ENCODE measurements at regions not wholly inside any gene's neighbourhood (a gene's known extent, or its start where the extent isn't known, plus 50 kb on each side); places are given as distances from the start of the nearest gene placed in this dataset.

GRCh38 chr14:99072433-99072832, 199.6 kb downstream of the BCL11B start:
- ATAC-seq: no peak
- intact Hi-C loops (cut with DNase I): no loop called here
- no peak for DNase-seq

GRCh38 chr14:99072956-99073355, 199.0 kb downstream of the BCL11B start:
- no peak for ATAC-seq
- DNase-seq: no peak
- intact Hi-C loops (cut with DNase I): no loop called here

GRCh38 chr14:99073431-99073830, 198.6 kb downstream of the BCL11B start:
- intact Hi-C loops (cut with DNase I): no loop called here
- no peak for DNase-seq
- ATAC-seq: no peak

DNA sequence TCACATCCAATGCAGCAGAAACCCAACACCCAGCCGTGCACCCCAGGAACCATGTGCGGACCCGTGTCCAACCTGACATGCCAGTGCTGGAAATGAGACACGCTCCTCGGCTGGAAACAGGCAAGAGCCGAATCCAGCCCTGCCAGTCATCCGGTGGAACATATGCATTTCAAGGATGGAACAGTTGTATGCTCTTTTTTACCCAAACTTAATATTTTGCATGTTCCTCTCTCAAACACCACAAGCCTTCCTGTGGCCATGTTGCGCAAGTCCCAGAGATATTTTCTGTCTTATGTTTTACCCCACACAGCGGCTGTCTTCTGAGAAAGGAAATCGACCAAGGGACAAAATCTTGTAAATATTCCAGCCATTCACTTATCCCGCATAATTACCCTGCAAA, 196.9 kb downstream of the BCL11B start:
- ATAC-seq (no peak), DNase-seq (no peak)
- intact Hi-C loops (cut with DNase I): no loop called here

- intact Hi-C loops (cut with DNase I): no loop called here
- ATAC-seq: no peak
Measured at GRCh38 chr14:99075771-99076375, 196.1 kb downstream of the BCL11B start.

GRCh38 chr14:99077076-99077843, 194.7 kb downstream of the BCL11B start:
- DNase-seq (no peak), ATAC-seq (no peak)
- intact Hi-C loops (cut with DNase I): no loop called here

More at GRCh38 chr14:99075771-99076375, 196.1 kb downstream of the BCL11B start:
- DNase-seq: no peak

- ATAC-seq (no peak), DNase-seq (no peak)
- intact Hi-C loops (cut with DNase I): no loop called here
Measured at GRCh38 chr14:99077844-99078236, 194.2 kb downstream of the BCL11B start.

- intact Hi-C loops (cut with DNase I): no loop called here
- ATAC-seq (no peak), DNase-seq (no peak)
Measured at GRCh38 chr14:99078426-99078825, 193.6 kb downstream of the BCL11B start.

DNA sequence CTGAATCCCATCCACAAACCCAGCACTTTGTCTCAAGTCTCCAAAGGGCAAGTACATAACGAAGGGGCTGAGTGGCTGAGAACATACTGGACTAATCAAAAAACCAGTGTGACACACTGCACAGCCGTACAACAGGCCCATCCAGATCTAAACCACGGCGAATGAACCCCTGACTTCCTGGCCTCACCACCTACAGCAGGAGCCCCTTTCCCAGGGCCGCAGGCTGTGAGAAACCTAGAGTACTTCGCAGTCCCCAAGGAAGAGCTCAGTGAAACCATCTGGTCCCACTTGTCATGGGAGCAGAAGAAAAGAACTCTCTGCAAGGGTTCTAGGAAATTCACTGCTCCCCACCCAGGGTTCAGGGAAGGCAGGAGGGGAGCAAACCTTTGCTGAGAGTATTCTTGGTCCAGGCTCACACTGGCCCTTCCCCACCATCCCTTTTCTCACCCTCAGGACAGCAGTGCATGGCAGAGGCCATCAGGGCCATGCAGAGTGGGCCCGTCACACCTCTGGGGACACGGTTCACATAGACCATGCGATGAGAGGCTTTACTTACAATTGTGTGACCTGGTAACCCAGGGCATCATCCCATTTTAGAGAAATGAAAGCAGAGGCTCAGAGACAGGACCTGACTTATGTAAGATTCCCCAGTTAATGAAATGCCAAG, 192.8 kb downstream of the BCL11B start:
- DNase-seq (no peak), ATAC-seq (no peak)
- intact Hi-C loops (cut with DNase I): no loop called here

GRCh38 chr14:99080306-99080705, 191.7 kb downstream of the BCL11B start:
- no peak for DNase-seq
- intact Hi-C loops (cut with DNase I): no loop called here

GRCh38 chr14:99081156-99081765, 190.7 kb downstream of the BCL11B start:
- no peak for ATAC-seq
- DNase-seq: no peak
- intact Hi-C loops (cut with DNase I): no loop called here

More at GRCh38 chr14:99080306-99080705, 191.7 kb downstream of the BCL11B start:
- no peak for ATAC-seq

GRCh38 chr14:99081880-99082279, 190.1 kb downstream of the BCL11B start:
- DNase-seq: no peak
- intact Hi-C loops (cut with DNase I): no loop called here
- no peak for ATAC-seq

- intact Hi-C loops (cut with DNase I): no loop called here
- DNase-seq: no peak
- ATAC-seq: no peak
Measured at GRCh38 chr14:99093532-99094517, 178.2 kb downstream of the BCL11B start.

- DNase-seq (no peak), ATAC-seq (no peak)
- intact Hi-C loops (cut with DNase I): no loop called here
Measured at GRCh38 chr14:99094901-99095300, 177.1 kb downstream of the BCL11B start.

DNA sequence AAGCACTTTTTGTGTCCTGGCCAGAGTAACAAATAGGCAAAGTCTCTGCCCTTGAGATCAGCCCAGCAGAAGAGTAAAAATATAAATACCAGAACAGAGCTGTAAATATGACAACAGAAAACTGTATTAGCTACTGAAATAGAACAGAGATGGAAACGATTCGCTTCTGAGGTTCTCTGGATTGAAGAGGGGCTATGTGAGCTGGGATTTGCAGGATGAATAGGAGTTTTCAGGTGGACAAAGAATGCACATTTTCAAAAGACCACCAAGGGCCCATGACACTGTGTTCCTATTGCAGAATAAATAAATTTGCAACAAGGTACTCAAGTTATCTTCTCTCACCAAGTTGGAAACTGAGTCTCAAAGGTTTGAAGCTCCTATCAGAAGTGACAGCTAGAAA, 176.6 kb downstream of the BCL11B start:
- DNase-seq (no peak), ATAC-seq (no peak)
- intact Hi-C loops (cut with DNase I): no loop called here

GRCh38 chr14:99098199-99098598, 173.8 kb downstream of the BCL11B start:
- no peak for DNase-seq
- ATAC-seq: no peak
- intact Hi-C loops (cut with DNase I): no loop called here

DNA sequence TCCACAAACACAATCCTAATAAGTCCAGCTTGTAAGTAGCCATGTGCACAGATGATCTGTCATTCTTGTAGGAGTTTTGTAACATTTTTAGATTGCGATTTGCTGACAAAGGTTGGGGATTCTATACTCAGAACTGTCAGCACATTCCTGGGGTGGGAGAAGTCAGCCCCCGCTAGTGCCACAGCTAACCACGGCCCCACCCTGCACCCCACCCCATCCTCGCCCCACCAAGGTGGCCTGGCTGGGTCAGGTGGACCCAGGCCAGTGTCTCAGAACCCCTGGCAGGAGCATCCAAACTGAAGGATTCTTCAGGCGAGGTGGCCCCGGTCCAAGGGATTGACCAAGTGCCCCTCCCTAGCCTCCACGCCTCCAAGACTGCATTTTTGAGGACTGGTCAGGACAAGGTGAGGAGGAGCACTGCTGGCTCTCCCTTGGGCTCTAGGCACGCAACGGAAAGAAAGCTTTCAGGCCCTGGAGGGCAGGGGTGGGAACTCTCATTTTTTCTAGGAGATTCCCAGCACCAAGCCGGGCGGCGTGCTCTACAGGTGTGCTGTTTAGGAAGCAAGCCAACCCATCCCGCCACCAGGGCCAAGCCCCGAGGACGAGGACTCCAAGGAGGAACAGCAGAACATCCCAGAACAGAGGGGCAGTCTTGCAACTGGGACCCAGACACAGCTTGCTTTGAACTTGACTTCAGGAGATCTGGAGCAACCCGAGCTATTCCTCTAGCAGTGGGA, 172.8 kb downstream of the BCL11B start:
- intact Hi-C loops (cut with DNase I): no loop called here
- DNase-seq: no peak
- no peak for ATAC-seq

Data from left cardiac atrium (tissue), 4 donors.